Hematopoietic multipotent progenitor cell treated with erythropoietin and hydrocortisone succinate and interleukin-3 and kit ligand, for 17 days (in vitro differentiated cells): ENCODE measurements at regions not wholly inside any gene's neighbourhood (a gene's known extent, or its start where the extent isn't known, plus 50 kb on each side); places are given as distances from the start of the nearest gene placed in this dataset.

Experiments
- DNase-seq: peaks from one replicate; pipeline ENCODE4 v3.0.0-alpha.2; 2015; ENCODE audit warnings: low spot score

DNA sequence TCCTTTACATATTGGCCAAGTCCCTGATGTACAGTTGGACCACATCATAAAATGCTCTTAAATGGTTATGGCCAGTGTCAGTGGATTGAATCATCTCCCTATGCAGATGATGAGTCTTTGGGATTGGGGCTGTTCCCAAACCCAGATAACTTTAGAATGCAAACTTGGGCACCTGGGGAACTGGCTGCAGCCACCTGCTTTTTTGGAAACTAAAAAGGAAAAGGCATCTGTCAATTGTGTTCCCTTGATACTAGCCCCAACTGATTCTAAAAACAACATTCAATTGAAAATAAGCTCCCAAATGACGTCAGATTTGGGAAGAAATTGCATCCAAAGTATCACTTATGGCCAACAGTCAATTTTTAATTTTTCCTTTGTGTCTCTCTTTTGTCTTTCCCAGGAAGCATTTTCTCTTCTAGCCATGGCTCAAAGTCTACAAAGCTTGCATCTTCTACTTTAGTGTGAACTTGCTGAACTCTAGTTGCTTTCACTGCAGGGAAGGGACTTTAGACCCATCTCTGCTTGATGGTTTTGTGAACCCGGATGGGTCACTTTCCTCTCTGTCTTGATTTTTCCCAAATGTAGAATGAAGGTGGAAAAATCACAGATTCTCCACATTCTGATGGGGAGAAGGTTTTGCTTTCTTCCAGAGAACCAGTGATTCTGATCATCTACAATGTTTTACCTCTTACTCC, 402.3 kb upstream of the USP24 start:
- no peak for DNase-seq

DNA sequence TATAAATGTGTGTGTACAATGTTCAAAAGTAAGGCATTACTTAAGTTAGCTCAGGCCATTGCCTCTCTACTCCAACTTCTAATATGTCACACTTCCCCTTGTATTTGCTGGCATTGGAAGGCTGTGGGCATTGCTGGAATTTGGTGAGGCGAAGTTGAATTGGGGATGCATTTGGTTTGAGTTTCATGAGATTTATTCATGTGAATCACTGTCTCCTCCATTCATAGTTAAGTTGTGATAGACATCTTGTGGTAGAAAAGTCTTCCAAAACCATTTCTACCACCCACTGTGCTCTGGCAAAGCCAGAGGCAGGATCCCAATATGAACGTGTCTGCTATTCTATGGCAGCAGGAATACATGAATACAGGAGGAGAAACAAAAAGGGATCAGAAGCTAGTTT, 397.8 kb upstream of the USP24 start:
- DNase-seq: no peak

DNA sequence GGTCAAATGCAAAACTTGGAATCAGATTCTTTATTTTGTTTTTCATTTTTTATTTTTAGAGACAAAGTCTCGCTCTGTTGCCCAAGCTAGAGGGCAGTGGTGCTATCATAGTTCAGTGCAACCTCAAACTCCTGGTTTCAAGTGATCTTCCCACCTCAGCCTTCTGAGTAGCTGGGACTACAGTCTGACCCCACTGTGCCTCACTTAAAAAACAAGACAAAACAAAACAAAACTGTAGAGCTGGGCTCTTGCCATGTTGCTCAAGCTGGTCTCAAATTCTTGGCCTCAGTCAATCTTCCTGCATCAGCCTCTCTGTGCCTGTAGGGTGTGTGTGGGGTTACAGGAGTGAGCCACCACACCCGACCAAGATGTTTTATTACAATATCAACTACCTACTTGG, 396.0 kb upstream of the USP24 start:
- no peak for DNase-seq

DNA sequence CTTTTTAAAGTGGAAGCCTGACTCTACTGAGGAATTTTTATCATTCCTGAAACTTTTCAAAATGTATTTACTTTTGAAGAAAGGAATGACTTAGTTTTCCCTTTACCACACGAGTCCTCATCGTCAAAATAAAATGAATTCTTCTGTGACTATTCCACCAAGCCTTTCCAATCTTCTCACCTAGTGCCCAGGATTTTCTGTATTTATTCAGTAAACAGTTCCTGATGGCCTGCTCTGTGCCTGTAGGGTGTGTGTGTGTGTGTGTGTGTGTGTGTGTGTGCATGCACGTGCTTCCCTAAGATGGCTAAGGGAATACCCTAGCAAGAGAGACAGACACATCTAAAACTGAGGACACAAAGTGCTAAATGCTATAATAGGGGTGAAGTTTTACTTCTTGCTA, 395.0 kb upstream of the USP24 start:
- no peak for DNase-seq

DNA sequence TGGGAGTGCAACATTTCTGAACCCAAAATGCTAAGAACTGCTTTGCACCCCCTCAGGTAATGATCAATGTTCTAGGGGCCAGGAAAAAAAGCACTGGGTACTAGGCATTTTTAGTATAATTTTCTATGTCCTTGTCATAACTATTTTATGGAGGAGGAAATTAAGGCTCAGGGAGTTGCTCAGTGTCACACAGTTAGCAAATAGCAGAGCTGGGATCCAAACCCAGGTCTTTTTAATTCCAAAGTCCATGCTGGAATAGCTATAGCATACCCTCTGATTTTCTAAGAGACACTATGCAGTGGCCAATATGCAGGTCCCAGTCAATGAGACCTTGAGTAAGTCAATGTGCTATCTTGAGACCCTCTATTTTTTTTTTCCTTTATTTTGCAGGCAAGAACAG, 394.5 kb upstream of the USP24 start:
- DNase-seq: no peak

DNA sequence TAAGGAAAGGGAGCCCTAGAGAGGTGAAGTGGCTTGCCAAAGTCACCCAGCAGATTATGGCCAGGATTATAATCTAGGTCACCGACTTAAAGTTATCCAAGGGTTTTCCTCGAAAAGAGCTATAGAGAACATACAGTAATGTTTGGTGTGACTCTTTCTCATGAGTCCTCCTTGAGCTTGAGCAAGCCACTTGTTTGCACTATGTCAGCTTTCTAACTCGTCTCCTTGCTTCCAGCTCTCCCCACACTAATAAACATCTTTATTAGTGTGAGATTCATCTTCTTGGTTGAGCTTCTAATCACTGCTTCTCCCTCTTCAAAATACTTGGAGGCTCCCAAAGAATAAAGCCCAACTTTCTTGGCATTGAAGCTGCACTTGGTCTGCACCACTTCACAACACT, 390.0 kb upstream of the USP24 start:
- no peak for DNase-seq

DNA sequence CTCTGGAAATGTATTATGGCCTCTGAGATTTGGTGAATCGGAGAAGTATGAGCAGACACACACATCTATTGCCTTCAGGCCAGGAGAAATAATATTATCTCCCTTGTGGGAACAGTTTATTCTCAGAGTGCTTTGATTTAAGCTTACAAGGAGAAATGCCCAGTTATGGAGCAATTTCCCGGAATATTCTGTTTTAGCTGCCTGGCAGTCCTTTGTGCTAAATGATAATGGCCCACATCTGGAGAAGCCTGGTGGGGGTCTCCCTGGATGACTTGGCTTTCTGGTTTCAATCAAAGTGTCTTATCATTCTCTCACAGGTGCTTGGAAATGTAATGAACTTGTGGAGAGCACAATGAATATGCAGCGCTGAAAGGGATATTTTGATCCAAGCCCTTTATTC, 389.6 kb upstream of the USP24 start:
- no peak for DNase-seq

DNA sequence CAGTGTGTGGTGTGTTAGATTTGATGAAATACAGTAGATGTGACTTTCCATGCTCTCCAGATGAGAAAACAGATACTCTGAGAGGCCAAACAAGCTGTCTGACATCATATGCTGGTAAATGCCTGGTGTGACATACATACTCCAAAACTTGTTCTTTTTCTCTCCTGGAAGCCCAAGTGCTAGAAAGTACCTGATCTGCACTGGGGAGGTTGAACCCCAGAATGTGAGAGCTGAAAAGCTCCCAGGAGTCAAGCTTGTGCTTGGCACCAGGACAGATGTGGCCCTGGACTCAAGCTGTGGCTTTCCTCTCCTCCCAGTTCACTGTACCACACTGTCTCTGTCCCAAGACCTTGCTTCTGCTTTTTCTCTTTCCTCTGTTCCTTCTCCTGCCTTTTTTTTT, 389.0 kb upstream of the USP24 start:
- no peak for DNase-seq

DNA sequence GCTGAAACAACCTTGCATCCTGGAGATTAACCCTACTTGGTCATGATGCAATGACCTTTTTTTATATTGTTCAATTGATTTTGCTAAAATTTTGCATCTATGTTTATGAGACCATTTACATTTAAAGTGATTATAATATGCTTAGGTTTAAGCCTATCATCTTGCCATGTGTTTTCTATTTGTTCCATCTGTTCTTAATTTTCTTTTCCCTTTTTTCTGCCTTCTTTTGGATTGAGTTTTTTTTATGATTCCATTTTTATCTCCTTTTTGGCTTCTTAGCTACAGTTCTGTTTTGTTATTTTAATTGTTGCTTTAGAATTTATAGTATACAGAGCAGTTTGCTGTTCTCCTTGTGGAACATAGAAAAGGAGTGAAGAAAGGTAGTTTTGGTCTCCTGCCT, 385.1 kb upstream of the USP24 start:
- no peak for DNase-seq

DNA sequence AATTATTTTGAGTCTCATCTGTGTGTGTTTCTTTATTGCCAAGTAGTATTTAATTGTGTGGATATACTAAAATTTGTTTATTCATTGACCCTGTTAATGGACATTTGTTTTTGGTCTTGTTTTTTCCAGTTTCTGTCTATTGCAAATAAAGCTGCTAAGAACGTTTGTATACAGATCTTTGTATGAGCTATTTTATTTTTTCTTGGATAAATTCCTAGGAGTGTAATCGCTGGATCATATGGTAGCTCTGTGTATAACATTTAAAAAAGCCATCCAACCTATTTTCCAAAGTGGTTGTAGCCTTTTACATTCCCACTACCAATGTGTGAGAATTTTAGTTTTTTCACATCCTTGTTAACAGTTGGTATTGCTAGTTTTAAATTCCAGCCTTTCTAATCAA, 382.7 kb upstream of the USP24 start:
- DNase-seq: no peak

DNA sequence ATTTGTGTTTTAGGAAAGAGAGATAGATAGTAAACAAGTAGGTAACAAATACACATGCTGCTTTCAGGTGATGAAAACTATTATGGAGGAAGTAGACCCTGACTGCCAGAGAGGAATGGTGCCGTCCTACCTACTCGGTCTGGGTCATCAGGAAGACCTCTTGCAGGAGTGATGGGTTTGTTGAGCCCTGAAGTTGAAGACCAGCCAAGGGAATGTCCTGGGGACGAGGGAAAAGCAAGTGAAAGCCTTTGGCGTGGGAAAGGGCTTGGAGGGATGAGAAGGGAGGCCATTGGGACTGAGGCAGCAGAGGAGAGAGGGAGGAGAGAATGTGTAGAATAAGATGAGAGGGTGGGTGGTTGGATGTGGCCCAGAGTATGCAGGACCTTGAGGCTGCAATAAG, 379.5 kb upstream of the USP24 start:
- DNase-seq: no peak

DNA sequence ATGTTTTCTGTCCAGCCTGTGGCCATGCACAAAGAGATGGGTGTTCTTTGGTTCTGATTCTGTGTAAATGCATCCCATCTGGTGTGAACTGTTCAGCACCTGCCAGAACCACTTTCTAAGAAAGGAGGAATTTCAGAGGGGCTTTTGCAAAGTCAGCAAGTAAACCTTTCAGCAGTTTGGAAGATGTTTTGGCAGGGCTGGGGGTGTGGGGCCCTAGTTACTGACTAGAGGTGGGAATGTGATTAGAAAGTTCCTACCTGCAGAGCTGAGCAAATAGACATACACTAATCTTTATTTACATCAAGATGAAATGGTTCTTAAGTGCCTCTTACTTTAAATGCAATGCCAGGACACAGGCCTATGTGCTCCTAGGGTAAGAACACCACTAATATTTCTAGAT, 378.1 kb upstream of the USP24 start:
- DNase-seq: no peak

DNA sequence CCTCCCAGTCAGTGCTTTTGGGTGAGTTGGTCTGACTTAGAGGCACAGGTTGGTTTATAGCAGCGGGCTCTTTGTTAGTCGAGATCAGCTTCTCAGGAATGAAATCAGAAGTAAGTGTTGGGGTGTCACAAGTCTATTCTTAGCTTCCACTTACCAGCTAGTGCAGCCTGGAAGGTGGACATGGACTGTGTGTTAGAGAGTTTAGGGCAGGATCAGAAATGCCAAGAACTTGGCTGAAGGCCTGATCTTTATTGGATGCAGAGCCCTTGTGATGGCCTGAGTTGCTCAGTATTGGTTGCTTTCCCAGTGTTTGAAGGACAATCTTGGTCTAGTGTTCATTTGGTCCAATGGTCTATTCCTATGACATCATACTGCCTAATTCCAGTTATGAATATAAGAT, 377.0 kb upstream of the USP24 start:
- DNase-seq: no peak

DNA sequence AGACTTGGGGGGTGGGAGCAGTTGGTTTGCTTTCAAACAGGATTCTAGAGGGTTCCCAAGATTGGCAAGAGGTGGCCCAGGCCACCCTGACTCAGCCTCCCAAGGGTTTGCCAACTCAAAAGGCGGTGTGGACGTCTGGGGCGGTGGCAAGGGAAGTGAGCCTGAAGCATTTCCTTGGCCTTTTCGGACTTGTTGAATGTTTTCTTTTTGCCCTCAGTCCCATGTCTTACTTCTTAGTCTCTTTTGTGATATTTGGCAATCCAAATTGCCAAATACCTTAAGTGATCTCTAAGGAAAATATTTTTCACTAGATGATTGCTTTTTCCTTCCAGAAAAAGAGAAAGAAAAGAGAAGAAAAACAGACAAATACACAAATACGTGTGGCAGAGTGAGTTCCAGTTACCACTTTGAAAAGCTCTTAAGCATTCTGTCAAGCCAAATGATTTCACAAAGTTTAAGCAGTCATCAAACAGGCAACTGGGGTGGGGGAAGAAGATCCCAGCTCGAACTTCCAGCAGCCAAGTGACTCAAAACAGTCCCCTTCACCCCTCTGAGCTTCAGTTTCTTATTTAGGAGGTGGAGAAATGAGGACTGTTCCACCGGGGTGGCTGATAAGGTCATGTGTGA, 374.6 kb upstream of the USP24 start:
- DNase-seq: no peak

DNA sequence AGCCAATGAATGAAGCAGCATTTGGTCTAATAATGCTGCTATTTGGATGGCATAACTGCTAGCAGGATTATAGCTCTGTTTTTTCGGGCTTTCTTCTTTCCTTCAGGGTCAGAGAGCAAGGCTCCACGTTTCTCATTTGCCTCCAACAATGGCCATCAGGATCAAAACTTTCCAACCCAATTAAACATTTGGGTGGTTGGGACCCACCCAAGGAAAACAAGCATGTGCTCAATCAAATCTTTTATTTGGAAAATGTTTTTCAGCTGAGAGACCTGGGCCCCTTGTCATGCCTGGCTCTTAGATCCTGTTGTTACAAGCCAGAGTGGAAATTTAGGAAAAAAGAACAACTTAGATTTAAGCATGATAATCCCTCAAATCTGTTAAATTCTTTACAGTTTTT, 373.1 kb upstream of the USP24 start:
- no peak for DNase-seq

DNA sequence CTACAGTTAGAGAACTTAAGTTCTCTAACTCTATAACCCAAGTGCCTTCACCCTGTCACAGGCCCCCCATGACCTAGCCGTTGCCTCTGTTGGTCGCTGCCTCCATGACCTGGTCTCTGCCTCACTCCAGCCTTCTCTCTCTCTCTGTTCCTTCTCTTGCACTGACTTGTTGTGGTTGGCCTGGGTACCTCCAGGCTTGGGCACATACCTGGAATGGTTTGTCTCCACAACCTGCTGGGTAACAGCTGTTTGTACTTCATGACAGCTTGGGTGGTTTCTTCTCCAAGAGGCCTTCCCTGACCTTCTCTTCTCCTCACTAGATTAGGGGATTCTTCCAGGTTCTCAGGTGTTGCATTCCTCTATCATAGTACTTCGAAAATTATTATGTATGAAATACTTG, 371.6 kb upstream of the USP24 start:
- DNase-seq: no peak

DNA sequence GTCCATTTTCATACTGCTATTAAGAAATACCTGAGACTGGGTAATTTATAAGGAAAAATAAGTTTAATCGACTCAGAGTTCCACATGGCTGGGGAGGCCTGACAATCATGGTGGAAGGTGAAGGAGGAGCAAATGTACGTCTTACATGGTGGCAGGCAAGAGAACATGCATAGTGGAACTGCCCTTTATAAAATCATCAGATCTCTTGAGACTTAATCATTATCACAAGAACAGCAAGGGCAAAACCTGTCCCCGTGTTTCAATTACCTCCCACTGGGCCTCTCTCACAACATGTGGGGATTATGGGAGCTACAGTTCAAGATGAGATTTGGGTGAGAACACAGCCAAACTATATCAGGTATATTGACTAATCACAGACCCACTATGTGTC, 370.2 kb upstream of the USP24 start:
- no peak for DNase-seq

DNA sequence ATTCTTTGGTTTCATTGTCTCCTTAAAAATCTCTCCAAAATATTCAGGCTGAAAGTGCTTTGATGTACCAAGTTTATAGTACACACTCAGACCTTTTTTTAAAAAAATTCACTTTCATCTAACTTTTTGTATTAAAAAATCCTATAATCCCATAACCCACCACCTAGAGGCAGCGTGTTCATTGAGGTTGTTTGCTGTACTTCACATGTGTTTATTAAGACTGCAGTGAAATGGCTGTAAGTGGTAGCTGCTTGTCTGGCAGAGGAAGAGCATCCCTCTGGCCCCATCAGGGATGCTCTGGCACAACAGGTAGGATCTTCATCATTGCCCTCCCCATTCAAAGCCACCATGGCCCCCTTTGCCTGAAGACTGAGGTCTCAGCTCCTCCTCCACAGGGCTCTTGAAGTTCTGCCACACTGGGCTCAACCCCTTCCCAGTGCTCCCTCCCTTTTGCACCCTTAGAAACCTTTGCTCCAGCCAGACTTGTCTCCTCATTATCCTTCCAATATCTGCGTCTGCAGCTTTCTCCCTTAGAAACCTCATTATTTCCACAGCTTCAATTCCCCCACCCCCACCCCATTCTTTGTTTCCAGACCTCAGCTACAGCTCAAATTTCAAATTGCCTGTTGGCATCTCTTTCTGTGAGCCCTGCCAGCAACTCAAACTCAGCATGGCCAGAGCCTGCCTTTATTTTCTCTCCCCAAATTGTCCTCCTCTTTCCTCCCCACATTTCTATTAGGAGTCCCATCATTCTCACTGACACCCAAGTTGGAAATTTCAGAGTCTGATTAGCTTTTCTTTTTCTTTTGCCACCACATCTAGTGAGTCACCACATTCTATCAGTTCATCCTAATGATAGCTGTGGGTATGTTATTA, 369.6 kb upstream of the USP24 start:
- DNase-seq: no peak

DNA sequence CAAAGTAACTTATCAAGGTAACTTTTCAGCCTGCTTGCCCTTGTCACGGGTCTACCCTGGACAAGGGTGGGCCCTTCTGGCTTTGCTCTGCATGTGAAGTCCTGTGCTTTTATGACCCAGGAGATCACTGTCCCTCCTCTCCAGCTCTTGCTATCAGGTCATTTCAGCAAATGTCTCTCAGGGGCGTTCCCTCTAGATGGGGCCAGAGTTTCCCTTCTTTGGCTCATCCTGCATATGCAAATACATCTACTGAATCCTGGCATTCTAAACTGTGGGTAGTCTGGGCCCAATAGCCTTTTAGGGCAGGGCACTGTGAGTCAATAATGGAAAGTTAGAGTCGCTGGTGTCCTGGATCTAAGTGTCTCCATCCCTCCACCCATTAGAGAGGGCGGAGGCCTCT, 366.9 kb upstream of the USP24 start:
- no peak for DNase-seq

DNA sequence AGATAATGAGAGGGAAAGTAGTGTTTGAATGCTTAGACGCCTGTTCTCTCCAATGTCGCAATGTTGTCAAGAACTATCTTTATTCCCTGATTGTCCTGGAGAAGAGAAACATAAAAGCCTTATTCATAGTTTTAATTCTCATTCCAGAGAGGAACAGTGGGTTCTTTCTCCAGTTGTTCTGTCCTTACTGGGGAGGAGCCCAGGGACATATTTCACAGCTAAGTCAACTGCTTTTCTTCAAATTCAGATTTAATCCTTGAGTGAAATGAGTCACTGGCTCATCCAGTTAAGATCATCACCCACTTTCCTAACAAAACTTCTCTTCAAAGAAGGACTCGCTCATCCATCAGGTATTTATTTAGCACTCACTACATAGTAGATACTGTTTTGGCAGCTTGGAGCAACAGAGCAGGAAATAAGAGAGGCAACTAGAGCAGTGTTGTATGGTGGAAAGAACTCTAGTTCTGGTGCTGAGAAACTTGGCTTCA, 365.7 kb upstream of the USP24 start:
- DNase-seq: no peak

DNA sequence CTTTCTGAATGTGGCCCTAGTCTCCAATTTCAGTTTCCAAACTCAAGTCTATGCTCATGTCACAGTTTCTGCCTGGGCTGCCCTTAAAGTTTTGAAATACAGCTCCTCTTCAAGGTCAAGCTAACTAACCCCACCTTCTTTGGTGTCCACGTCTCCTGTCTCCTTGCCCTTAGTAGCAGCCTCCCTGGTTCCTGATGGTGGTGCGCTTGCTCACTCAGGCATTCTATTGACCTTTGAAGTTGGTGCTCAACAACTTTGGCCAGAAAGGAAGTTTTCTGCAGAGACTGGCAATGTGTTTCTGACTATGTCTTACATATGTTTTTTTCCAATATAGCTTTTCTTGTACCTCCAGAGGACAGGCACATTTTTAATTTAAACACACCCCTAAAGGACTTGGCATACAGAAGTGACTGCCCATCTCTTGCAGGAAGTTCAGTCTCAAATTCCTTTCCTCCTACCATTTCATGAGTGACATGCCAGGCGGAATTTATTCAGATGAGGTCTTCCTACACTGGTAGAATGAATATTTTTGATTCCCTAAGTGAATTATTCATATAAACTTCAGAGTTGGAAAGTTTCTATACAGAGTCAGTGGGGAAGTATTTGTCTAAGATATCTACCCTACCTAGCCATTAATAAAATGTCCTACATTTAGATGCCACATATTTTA, 364.3 kb upstream of the USP24 start:
- no peak for DNase-seq

DNA sequence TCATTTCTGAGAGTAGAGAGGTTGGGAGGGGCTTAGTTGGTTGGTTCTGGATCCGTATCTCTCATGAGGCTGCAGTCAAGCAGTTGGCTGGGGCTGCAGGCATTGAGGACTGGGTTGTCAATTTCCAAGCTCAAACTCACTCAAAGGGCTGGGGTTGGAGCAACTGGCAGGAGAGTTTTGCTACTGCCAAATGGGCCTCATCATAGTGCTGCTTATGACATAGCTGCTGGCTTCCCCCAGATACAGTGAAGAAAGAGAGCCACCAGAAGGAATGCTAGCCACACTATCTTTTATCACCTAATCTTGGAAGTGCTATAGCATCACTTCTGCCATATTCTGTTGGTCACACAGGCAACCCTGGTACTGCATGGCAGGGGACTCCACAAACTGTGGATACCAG, 363.5 kb upstream of the USP24 start:
- no peak for DNase-seq
